ENCODE measurements at regions not wholly inside any gene's neighbourhood (a gene's known extent, or its start where the extent isn't known, plus 50 kb on each side); places are given as distances from the start of the nearest gene placed in this dataset.

- Histone ChIP-seq H3K4me2 (ENCODE audit: low read length) (no peak overlapping the region), H2AFZ (ENCODE audit: low read depth, low read length) (no peak overlapping the region), H3K27ac (ENCODE audit: low read length) (no peak overlapping the region), H3K9me3 (ENCODE audit: low read length) (no peaks in the 10 kb centered on the region), H3K9me2 (ENCODE audit: insufficient read depth, low read length) (no peaks in the 10 kb centered on the region), H3K27me3 (ENCODE audit: insufficient read depth, low read depth, low read length) (no peaks in the 10 kb centered on the region), H3K79me2 (replicated peaks; ENCODE audit: insufficient read depth, low read length) (no peaks in the 10 kb centered on the region), H3K36me3 (ENCODE audit: insufficient read depth, low read length) (no peaks in the 10 kb centered on the region), H3F3A (ENCODE audit: insufficient read depth, low read length, poor library complexity, severe bottlenecking) (no peaks in the 10 kb centered on the region), H3K9ac (ENCODE audit: low read length) (no peak overlapping the region), H3K4me3 (ENCODE audit: low read length) (no peak overlapping the region), H4K20me1 (ENCODE audit: insufficient read depth) (no peaks in the 10 kb centered on the region)
- TF ChIP-seq MXI1 (conservative IDR thresholded peaks at IDR 0.05; ENCODE audit: poor library complexity, severe bottlenecking) = no peak
- no peak for TF ChIP-seq RAD21 (conservative IDR thresholded peaks at IDR 0.05)
- TF ChIP-seq EP300 (conservative IDR thresholded peaks at IDR 0.05; ENCODE audit: poor library complexity, severe bottlenecking) = no peak
- TF ChIP-seq TAF1 (IDR thresholded peaks at IDR 0.05; ENCODE audit: low read depth) = no peak
Observed at GRCh38 chr1:29739176-29739575, 502.9 kb downstream of the PTPRU start.

- Histone ChIP-seq H4K20me1 (ENCODE audit: insufficient read depth) (no peaks in the 10 kb centered on the region), H3K9me3 (ENCODE audit: low read length) (no peaks in the 10 kb centered on the region), H2AFZ (ENCODE audit: low read depth, low read length) (no peak overlapping the region), H3K9me2 (ENCODE audit: insufficient read depth, low read length) (no peaks in the 10 kb centered on the region), H3K27ac (ENCODE audit: low read length) (no peak overlapping the region), H3F3A (ENCODE audit: insufficient read depth, low read length, poor library complexity, severe bottlenecking) (no peaks in the 10 kb centered on the region), H3K4me2 (ENCODE audit: low read length) (no peak overlapping the region), H3K4me3 (ENCODE audit: low read length) (no peak overlapping the region), H3K79me2 (replicated peaks; ENCODE audit: insufficient read depth, low read length) (no peaks in the 10 kb centered on the region), H3K36me3 (ENCODE audit: insufficient read depth, low read length) (no peaks in the 10 kb centered on the region), H3K27me3 (ENCODE audit: insufficient read depth, low read depth, low read length) (no peaks in the 10 kb centered on the region), H3K9ac (ENCODE audit: low read length) (no peak overlapping the region)
- no peak for TF ChIP-seq CTCF (IDR thresholded peaks at IDR 0.05; ENCODE audit: poor library complexity, severe bottlenecking)
- no peak for TF ChIP-seq REST (IDR thresholded peaks at IDR 0.05; ENCODE audit: borderline replicate concordance)
Observed at GRCh38 chr1:29736582-29737188, 500.4 kb downstream of the PTPRU start.

GRCh38 chr1:29732453-29732852, 496.1 kb downstream of the PTPRU start:
- Histone ChIP-seq H3K4me2 (ENCODE audit: low read length) (no peak overlapping the region), H3K9ac (ENCODE audit: low read length) (no peak overlapping the region), H3K27me3 (ENCODE audit: insufficient read depth, low read depth, low read length) (no peaks in the 10 kb centered on the region), H3K9me3 (ENCODE audit: low read length) (no peaks in the 10 kb centered on the region), H3F3A (ENCODE audit: insufficient read depth, low read length, poor library complexity, severe bottlenecking) (no peaks in the 10 kb centered on the region), H3K9me2 (ENCODE audit: insufficient read depth, low read length) (no peaks in the 10 kb centered on the region), H3K79me2 (replicated peaks; ENCODE audit: insufficient read depth, low read length) (no peaks in the 10 kb centered on the region), H2AFZ (ENCODE audit: low read depth, low read length) (no peak overlapping the region), H3K36me3 (ENCODE audit: insufficient read depth, low read length) (no peaks in the 10 kb centered on the region), H3K4me3 (ENCODE audit: low read length) (no peak overlapping the region), H3K27ac (ENCODE audit: low read length) (no peak overlapping the region), H4K20me1 (ENCODE audit: insufficient read depth) (no peaks in the 10 kb centered on the region)
- no peak for TF ChIP-seq EZH2 (IDR thresholded peaks at IDR 0.05; ENCODE audit: borderline replicate concordance, insufficient read depth, low read length, poor library complexity, severe bottlenecking)
- TF ChIP-seq RAD21 (conservative IDR thresholded peaks at IDR 0.05) = no peak
- TF ChIP-seq POLR2AphosphoS5 (IDR thresholded peaks at IDR 0.05) = no peak
- TF ChIP-seq EP300 (conservative IDR thresholded peaks at IDR 0.05; ENCODE audit: poor library complexity, severe bottlenecking) = no peak
- no peak for TF ChIP-seq MXI1 (conservative IDR thresholded peaks at IDR 0.05; ENCODE audit: poor library complexity, severe bottlenecking)
- no peak for TF ChIP-seq SMC3 (conservative IDR thresholded peaks at IDR 0.05; ENCODE audit: poor library complexity)
- no peak for TF ChIP-seq REST (IDR thresholded peaks at IDR 0.05; ENCODE audit: borderline replicate concordance)
- no peak for TF ChIP-seq TAF1 (IDR thresholded peaks at IDR 0.05; ENCODE audit: low read depth)
- TF ChIP-seq CTCF (IDR thresholded peaks at IDR 0.05; ENCODE audit: poor library complexity, severe bottlenecking) = no peak

Data from neural cell (in vitro differentiated cells).